VCaP (cell line): ENCODE measurements at regions not wholly inside any gene's neighbourhood (a gene's known extent, or its start where the extent isn't known, plus 50 kb on each side); places are given as distances from the start of the nearest gene placed in this dataset.
"Not testable (repeated sequence)": the region's sequence is repeated elsewhere in the genome, so short reads cannot be mapped to it uniquely, and the experiment has no call there.

ENCODE experiments used
- H3K27ac ChIP-seq: fragments of 450-650 bp; 2 replicates; pipeline ENCODE4 v1.5.1; 2017
- TF ChIP-seq, protein P1 (sequence below): fragments of 450-650 bp; conservative IDR thresholded peaks from 2 replicates; pipeline ENCODE4 v1.5.1; 2017; ENCODE audit warnings: mild to moderate bottlenecking, moderate library complexity

DNA sequence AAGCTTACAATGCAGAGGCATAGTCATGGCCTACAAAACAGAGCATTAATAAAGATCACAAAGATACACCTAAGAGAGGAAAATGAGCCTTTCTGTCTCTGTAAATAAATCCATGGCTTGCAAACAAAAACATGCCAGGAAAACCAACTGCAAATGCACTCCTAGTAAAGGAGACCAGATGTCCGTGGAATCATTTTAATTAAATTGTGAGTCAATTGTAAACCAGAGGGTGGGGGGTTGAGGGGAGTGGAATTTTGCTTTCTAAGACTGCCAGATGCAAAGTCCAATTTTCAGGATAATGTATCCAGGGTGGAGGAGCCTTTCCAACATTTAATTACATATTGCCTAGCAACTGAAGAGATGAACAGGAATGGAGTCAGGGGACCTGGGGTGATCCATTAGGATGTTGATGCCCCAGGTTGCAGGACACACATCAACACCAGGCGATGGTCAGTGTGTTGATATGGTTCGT lies 390.3 kb upstream of the CCL2 start:
- TF ChIP-seq, protein P1, sequence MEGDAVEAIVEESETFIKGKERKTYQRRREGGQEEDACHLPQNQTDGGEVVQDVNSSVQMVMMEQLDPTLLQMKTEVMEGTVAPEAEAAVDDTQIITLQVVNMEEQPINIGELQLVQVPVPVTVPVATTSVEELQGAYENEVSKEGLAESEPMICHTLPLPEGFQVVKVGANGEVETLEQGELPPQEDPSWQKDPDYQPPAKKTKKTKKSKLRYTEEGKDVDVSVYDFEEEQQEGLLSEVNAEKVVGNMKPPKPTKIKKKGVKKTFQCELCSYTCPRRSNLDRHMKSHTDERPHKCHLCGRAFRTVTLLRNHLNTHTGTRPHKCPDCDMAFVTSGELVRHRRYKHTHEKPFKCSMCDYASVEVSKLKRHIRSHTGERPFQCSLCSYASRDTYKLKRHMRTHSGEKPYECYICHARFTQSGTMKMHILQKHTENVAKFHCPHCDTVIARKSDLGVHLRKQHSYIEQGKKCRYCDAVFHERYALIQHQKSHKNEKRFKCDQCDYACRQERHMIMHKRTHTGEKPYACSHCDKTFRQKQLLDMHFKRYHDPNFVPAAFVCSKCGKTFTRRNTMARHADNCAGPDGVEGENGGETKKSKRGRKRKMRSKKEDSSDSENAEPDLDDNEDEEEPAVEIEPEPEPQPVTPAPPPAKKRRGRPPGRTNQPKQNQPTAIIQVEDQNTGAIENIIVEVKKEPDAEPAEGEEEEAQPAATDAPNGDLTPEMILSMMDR, result no peak
- no peak overlapping the region for H3K27ac ChIP-seq

DNA sequence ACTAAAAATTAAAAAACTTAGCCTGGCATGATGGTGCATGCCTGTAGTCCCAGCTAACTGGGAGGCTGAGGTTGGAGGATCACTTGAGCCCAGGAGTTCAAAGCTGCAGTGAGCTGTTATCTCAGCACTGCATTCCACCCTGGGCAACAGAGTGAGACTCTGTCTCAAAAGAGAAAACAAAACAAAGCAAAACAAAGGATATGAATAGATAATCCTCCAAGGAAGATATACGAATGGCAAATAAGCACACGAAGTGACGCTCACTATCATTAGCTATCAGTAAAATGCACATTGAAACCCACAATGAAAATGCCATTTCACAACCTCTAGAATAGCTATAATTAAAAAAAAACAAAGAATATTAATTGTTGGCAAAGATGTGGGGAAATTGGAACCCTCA lies 386.2 kb upstream of the CCL2 start:
- TF ChIP-seq, protein P1, result no peak
- no peak overlapping the region for H3K27ac ChIP-seq

DNA sequence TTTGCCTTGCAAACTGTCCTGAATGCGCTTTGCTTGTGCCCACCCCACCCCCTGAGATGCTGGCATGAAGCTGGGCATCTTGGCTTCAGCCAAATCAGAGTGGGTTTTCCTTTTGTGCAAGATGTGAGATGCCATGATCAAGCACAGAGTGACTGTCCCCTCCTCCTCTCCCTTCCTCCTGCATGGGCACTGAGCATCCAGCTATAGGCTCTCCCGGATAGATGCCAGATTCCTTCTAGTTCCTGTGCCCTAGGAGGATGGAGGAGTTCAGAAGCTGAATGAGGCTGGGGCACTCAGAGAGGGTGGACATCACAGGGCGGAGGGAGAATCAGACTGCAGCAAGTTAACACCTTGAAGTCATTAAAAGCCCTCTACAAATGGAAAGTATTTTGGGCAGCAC lies 384.1 kb upstream of the CCL2 start:
- no peak overlapping the region for H3K27ac ChIP-seq
- TF ChIP-seq, protein P1, result no peak

DNA sequence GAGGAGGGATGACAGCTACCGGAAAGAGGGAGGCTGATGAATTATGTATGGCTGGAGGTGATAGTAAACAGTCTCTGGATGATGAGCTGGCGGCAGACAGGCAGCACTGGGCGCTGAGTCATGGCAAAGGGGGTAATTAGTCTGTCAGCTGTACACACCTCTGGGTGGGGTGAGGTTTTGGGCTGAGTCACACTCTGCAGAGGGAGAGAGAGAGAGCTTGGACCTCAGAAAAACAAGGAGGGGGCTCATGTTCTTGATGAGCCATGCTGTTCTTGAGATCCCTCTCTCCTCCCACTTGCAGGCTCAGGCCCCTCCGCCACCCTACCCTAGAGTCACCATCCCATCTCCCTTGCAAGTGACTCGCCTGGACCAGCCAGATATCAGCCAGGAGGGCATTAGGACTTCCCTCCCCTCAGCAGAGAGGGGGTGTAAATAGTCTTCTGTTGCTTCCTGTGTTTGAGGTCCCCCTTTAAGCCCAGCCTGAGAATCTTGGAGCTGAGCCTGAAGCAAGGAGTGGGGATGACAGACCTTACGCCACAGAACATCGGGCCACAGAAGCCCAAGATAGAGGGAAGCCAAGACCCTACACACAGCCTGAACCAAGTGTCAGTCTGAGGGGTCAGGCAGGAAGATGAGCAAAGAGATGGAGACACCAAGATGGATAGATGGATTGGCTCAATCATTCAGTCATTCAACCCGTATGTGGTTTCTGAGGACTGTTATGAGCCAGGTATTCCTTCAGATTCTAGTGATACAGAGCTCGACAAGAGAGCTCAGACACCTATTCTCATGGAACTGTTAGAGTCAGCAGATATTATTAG lies 383.2 kb upstream of the CCL2 start:
- no peak overlapping the region for H3K27ac ChIP-seq
- TF ChIP-seq, protein P1, result no peak

DNA sequence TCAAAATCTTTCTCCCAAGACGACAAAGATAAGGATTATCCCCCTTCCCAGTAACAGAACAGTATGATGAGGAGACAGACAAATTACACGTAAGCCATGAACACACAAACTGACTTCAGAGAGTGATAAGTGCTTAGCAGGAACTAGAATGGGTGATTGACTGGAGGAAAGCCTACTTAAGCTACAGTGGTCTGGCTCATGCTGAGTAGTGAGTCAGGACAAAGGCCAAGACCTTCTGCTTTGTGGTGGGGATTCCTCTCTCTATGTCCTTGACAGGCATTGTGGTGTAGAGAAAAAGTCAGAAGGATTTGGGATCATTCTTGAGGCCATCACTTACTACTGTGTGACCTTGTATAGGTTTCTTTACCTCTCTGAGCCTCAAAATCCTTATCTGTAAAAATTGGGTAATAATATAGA lies 381.9 kb upstream of the CCL2 start:
- TF ChIP-seq, protein P1, result no peak
- H3K27ac ChIP-seq, result no peak overlapping the region

DNA sequence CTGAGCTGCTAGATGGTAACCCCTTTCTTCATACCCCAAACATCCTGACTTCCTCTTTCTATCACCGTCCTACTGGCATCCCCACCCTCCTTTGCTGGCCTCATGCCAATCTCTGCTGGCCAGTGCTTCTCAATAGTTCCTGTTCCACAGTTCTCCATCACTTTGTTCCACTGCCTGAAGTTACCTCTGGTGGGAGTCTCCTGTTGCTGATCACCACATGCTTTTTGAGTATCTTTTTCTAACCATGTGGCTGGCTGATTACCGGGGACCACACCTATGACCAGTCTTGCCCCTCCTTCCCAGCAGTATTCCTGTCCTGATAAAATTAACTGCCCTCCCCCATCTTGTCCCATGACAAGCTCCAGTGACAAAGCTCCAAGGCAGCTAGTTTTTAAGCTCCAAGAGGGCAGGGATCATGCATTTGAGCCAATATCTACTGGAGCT lies 380.4 kb upstream of the CCL2 start:
- TF ChIP-seq, protein P1, result no peak

DNA sequence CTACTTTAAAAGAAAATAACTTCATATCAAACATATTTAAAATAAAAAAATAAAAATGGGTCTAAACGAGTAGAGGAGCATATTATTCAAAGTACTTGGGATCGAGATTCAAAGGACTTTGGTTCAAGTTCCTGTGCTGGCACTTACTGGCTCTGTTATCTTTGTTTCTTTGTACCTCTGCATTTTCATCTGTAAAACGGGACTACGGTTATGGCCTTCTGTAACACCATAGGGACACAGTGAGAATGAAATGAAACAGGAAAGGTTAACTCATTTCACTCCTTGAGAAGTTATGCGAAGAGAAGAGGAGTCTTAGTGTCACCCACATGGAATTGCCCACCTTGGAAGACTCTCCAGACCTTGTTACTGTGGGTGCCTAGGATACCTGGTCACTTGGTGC lies 379.1 kb upstream of the CCL2 start:
- H3K27ac ChIP-seq, result no peak overlapping the region
- TF ChIP-seq, protein P1, result no peak

More for the DNA sequence above, 380.4 kb upstream of the CCL2 start:
- no peak overlapping the region for H3K27ac ChIP-seq

DNA sequence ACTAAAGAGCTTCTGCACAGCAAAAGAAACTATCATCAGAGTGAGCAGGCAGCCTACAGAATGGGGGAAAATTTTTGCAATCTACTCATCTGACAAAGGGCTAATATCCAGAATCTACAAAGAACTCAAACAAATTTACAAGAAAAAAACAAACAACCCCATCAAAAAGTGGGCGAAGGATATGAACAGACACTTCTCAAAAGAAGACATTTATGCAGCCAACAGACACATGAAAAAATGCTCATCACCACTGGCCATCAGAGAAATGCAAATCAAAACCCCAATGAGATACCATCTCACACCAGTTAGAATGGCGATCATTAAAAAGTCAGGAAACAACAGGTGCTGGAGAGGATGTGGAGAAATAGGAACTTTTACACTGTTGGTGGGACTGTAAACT lies 372.8 kb upstream of the CCL2 start:
- not testable (repeated sequence) for H3K27ac ChIP-seq

DNA sequence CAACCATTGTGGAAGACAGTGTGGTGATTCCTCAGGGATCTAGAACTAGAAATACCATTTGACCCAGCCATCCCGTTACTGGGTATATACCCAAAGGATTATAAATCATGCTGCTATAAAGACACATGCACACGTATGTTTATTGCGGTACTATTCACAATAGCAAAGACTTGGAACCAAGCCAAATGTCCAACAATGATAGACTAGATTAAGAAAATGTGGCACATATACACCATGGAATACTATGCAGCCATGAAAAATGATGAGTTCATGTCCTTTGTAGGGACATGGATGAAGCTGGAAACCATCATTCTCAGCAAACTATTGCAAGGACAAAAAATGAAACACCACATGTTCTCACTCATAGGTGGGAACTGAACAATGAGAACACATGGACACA lies 372.4 kb upstream of the CCL2 start:
- H3K27ac ChIP-seq, result not testable (repeated sequence)
